BE2C (cell line): ENCODE measurements at regions not wholly inside any gene's neighbourhood (a gene's known extent, or its start where the extent isn't known, plus 50 kb on each side); places are given as distances from the start of the nearest gene placed in this dataset.

Experiments
- DNase-seq: peaks from one replicate; pipeline ENCODE4 v3.0.0-alpha.2; 2020
- H3K27me3 ChIP-seq: fragments of 250-450 bp; sonication (Bioruptor Pico); 2 replicates; pipeline ENCODE4 v1.5.1; 2020; ENCODE audit warnings: mild to moderate bottlenecking
- H3K36me3 ChIP-seq: fragments of 250-450 bp; sonication (Bioruptor Pico); 2 replicates; pipeline ENCODE4 v1.5.1; 2020; ENCODE audit warnings: mild to moderate bottlenecking
- H3K4me1 ChIP-seq: fragments of 250-450 bp; sonication (Bioruptor Pico); 2 replicates; pipeline ENCODE4 v1.5.1; 2020
- H3K4me3 ChIP-seq: 2 replicates; pipeline ENCODE4 v1.5.1; 2011; ENCODE audit warnings: low read depth, low read length
- H3K9me3 ChIP-seq: fragments of 250-450 bp; sonication (Bioruptor Pico); 2 replicates; pipeline ENCODE4 v1.5.1; 2020
- TF ChIP-seq, protein P1 (sequence below): IDR thresholded peaks from 2 replicates; pipeline ENCODE4 v1.5.1; 2012; ENCODE audit warnings: mild to moderate bottlenecking, low read depth, low read length

DNA sequence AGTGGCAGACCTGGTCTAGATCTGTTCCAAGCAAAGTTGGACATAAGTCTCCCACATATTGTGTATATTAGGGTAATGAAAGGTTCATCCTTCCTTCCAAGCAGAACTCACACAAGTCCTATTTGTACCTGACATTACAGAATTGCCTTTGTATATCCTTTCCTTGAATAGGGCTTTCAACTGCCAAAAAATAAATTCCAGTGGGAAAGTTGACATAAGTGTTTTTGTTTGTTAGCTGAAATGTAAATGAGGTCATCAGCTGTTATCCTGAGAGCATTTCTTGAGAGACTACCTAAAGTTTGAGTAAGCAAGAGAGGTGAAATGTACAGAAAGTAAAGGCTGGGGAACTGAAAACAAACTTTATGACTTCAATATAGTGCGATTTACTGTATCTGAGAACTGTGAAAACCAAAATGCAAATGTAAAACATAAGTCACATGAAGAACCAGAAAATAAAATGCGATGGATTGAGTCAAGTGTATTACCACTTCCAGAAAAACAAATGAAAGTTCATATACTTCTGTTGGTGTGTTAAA, 527.3 kb upstream of the SEMA3D start:
- no peak overlapping the region for H3K4me3 ChIP-seq
- no peaks in the 10 kb centered on the region for H3K27me3 ChIP-seq
- DNase-seq, result no peak
- H3K4me1 ChIP-seq, result peaks cover 5% of the 10 kb centered on the region
- TF ChIP-seq, protein P1, sequence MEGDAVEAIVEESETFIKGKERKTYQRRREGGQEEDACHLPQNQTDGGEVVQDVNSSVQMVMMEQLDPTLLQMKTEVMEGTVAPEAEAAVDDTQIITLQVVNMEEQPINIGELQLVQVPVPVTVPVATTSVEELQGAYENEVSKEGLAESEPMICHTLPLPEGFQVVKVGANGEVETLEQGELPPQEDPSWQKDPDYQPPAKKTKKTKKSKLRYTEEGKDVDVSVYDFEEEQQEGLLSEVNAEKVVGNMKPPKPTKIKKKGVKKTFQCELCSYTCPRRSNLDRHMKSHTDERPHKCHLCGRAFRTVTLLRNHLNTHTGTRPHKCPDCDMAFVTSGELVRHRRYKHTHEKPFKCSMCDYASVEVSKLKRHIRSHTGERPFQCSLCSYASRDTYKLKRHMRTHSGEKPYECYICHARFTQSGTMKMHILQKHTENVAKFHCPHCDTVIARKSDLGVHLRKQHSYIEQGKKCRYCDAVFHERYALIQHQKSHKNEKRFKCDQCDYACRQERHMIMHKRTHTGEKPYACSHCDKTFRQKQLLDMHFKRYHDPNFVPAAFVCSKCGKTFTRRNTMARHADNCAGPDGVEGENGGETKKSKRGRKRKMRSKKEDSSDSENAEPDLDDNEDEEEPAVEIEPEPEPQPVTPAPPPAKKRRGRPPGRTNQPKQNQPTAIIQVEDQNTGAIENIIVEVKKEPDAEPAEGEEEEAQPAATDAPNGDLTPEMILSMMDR, result no peak
- no peaks in the 10 kb centered on the region for H3K36me3 ChIP-seq
- H3K9me3 ChIP-seq, result no peaks in the 10 kb centered on the region

DNA sequence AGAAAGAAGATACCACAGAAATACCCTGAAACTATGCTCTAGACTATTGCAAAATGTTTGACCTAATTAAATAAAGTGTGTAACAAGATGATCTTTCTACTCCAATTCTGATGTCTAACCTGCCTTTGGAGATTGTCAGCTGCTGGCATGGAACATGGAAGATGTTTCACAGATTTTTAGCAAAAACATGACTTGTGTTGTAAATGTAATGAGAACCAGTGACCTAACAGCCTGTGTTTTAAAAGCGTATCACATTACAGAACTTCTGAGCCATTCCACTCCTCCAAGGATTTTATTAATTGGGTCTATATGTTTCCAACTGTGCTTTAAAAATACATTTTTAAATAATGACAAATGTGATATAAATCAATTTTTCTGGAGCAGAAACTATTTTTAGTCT, 526.3 kb upstream of the SEMA3D start:
- peaks cover 5% of the 10 kb centered on the region for H3K4me1 ChIP-seq
- no peaks in the 10 kb centered on the region for H3K27me3 ChIP-seq
- TF ChIP-seq, protein P1, result no peak
- no peak overlapping the region for H3K4me3 ChIP-seq
- H3K9me3 ChIP-seq, result no peaks in the 10 kb centered on the region
- no peaks in the 10 kb centered on the region for H3K36me3 ChIP-seq
- no peak for DNase-seq

DNA sequence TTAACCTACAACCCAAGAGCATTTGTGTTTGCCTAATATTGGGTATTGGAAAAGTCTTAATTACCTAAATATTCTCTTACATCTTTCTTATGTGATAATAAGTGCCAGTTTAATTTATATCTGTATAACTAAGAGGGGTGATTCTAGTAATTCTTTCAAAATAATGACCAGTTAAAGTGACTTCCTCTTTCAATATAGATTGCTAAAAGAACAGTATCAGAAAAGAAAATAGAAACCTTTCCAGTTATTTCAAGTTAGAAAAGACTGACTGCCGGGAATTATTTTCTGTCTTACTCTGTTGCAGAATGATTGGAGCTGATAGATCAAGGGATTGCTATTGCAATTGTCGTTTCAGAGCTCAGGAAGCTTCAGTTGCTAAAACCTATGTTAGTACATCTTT, 525.0 kb upstream of the SEMA3D start:
- Histone ChIP-seq H3K27me3 (no peaks in the 10 kb centered on the region), H3K36me3 (no peaks in the 10 kb centered on the region), H3K4me1 (peaks cover 5% of the 10 kb centered on the region), H3K9me3 (no peaks in the 10 kb centered on the region), H3K4me3 (no peak overlapping the region)
- no peak for DNase-seq
- TF ChIP-seq, protein P1, result no peak

DNA sequence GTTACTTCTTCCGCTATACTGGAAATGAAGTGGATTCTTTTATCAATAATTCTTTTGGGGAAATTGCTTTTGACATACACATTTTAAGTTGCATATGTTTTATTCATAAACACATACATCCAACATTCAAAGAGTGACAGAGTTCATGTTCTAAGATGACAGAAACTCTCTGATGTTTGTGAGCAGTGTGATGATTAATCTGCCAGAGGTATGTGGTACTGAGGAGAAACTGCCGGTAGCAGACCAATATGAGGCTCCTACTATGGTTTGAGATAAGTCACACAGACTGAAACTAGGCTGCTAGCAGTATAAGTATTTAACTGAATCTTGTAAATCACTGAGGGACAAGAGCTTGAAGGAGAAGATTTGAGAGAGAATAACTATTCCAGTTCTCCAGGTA, 524.1 kb upstream of the SEMA3D start:
- no peaks in the 10 kb centered on the region for H3K27me3 ChIP-seq
- H3K9me3 ChIP-seq, result no peaks in the 10 kb centered on the region
- no peak for DNase-seq
- no peak overlapping the region for H3K4me3 ChIP-seq
- peaks cover under 1% of the 10 kb centered on the region for H3K4me1 ChIP-seq
- no peaks in the 10 kb centered on the region for H3K36me3 ChIP-seq
- TF ChIP-seq, protein P1, result no peak

DNA sequence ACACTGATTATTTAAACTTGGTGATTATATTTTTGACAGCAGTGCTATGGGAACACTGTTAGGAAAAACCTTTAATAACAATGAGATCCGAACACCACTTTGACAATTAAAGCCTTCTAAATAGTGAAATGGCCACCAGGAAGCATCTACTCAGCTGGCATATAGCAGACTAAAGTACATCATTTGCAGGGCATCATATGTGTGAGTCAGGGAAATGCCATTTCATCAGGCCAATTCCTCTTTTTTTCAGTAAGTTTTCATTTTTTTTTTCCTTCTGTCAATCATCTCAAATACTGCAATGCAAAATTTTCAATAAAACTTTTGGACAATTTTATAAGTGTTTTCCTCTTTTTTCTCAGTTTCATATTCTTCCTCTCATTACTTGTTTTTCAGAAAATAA, 521.4 kb upstream of the SEMA3D start:
- DNase-seq, result no peak
- TF ChIP-seq, protein P1, result no peak
- Histone ChIP-seq H3K4me1 (no peaks in the 10 kb centered on the region; the same call in none of the 2 replicates), H3K4me3 (no peak overlapping the region), H3K9me3 (no peaks in the 10 kb centered on the region), H3K36me3 (no peaks in the 10 kb centered on the region), H3K27me3 (no peaks in the 10 kb centered on the region)

DNA sequence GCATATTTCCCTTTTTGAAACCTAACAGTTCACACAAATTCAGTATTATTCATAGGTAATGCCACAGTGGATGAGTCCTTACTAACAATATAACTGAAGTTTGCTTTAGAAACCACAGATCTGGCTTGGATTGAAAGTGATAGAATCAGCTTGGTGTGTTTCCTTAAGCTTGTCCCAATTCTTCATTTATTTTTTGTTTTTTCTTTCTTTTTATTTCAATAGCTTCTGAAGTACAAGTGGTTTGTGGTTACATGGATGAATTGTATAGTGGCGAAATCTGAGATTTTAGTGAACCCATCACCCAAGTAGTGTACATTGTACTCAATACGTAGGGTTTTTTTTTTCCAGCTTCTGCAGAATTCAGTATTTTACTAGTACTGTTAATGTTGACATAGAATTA, 518.2 kb upstream of the SEMA3D start:
- TF ChIP-seq, protein P1, result no peak
- no peaks in the 10 kb centered on the region for H3K27me3 ChIP-seq

More for the DNA sequence above, 518.2 kb upstream of the SEMA3D start:
- Histone ChIP-seq H3K4me3 (no peak overlapping the region), H3K4me1 (0 out of 2 replicates have a peak, but pooled peaks cover 3% of the 10 kb centered on the region), H3K9me3 (no peaks in the 10 kb centered on the region), H3K36me3 (no peaks in the 10 kb centered on the region)
- no peak for DNase-seq
